Kidney glomerular epithelial cell (primary cell): ENCODE measurements at regions not wholly inside any gene's neighbourhood (a gene's known extent, or its start where the extent isn't known, plus 50 kb on each side); places are given as distances from the start of the nearest gene placed in this dataset.
"Not testable (repeated sequence)": the region's sequence is repeated elsewhere in the genome, so short reads cannot be mapped to it uniquely, and the experiment has no call there.

Source experiments
- DNase-seq: peaks from one replicate; lab custom pipeline; 2025; lab: John Stamatoyannopoulos, UW

- DNase-seq = not testable (repeated sequence)
Observed at GRCh38 chr20:30164389-30164788, 1093.1 kb upstream of the DEFB115 start.

- no peak for DNase-seq
Observed at GRCh38 chr20:30167540-30167939, 1089.9 kb upstream of the DEFB115 start.

GRCh38 chr20:30168025-30168799 is 1089.3 kb upstream of the DEFB115 start:
- DNase-seq = no peak

GRCh38 chr20:30168800-30169138 is 1088.7 kb upstream of the DEFB115 start:
- no peak for DNase-seq

GRCh38 chr20:30175681-30176080 is 1081.8 kb upstream of the DEFB115 start:
- DNase-seq = no peak

- DNase-seq = not testable (repeated sequence)
Observed at GRCh38 chr20:30183124-30183523, 1074.3 kb upstream of the DEFB115 start.

- DNase-seq = not testable (repeated sequence)
Observed at GRCh38 chr20:30191785-30192184, 1065.7 kb upstream of the DEFB115 start.

- not testable (repeated sequence) for DNase-seq
Observed at GRCh38 chr20:30234477-30234876, 1023.0 kb upstream of the DEFB115 start.

- DNase-seq = not testable (repeated sequence)
Observed at GRCh38 chr20:30275073-30275472, 982.4 kb upstream of the DEFB115 start.

- no peak for DNase-seq
Observed at GRCh38 chr20:30281584-30282197, 975.8 kb upstream of the DEFB115 start.

- DNase-seq = peak; percentile 35
Observed at GRCh38 chr20:30283476-30284280, 973.8 kb upstream of the DEFB115 start.

- no peak for DNase-seq
Observed at GRCh38 chr20:30284281-30284905, 973.1 kb upstream of the DEFB115 start.

- DNase-seq = no peak
Observed at GRCh38 chr20:30285677-30286076, 971.8 kb upstream of the DEFB115 start.

- DNase-seq = no peak
Observed at GRCh38 chr20:30286157-30286556, 971.3 kb upstream of the DEFB115 start.

GRCh38 chr20:30287459-30287858 is 970.0 kb upstream of the DEFB115 start:
- not testable (repeated sequence) for DNase-seq

GRCh38 chr20:30288346-30288745 is 969.1 kb upstream of the DEFB115 start:
- no peak for DNase-seq

GRCh38 chr20:30289049-30289448 is 968.4 kb upstream of the DEFB115 start:
- peak; percentile 8 for DNase-seq

GRCh38 chr20:30289711-30290141 is 967.7 kb upstream of the DEFB115 start:
- not testable (repeated sequence) for DNase-seq

- DNase-seq = not testable (repeated sequence)
Observed at GRCh38 chr20:30290361-30291063, 967.0 kb upstream of the DEFB115 start.

GRCh38 chr20:30291064-30291379 is 966.4 kb upstream of the DEFB115 start:
- not testable (repeated sequence) for DNase-seq

GRCh38 chr20:30291686-30292085 is 965.8 kb upstream of the DEFB115 start:
- not testable (repeated sequence) for DNase-seq

GRCh38 chr20:30295396-30295795 is 962.1 kb upstream of the DEFB115 start:
- DNase-seq = not testable (repeated sequence)
